HAP-1 (cell line): ENCODE measurements at regions not wholly inside any gene's neighbourhood (a gene's known extent, or its start where the extent isn't known, plus 50 kb on each side); places are given as distances from the start of the nearest gene placed in this dataset.

ENCODE experiments used
- DNase-seq, 2 experiments: peaks; one replicate each; pipeline ENCODE4 v3.0.0-alpha.2; 2016 to 2020; ENCODE audit warnings: low spot score in 2 of 2
- H3K27me3 ChIP-seq: fragments of 250-450 bp; sonication (Bioruptor Pico); 2 replicates; pipeline ENCODE4 v1.5.1; 2020; ENCODE audit warnings: low read depth, mild to moderate bottlenecking, moderate library complexity
- H3K36me3 ChIP-seq: fragments of 250-450 bp; sonication (Bioruptor Pico); replicated peaks from 2 replicates; pipeline ENCODE4 v1.5.1; 2020; ENCODE audit warnings: mild to moderate bottlenecking
- H3K4me1 ChIP-seq: fragments of 250-450 bp; sonication (Bioruptor Pico); 2 replicates; pipeline ENCODE4 v1.5.1; 2020; ENCODE audit warnings: mild to moderate bottlenecking
- H3K4me3 ChIP-seq: fragments of 250-450 bp; sonication (Bioruptor Pico); 2 replicates; pipeline ENCODE4 v1.5.1; 2020; ENCODE audit warnings: mild to moderate bottlenecking, moderate library complexity
- H3K9me3 ChIP-seq: fragments of 250-450 bp; sonication (Bioruptor Pico); 2 replicates; pipeline ENCODE4 v1.5.1; 2020; ENCODE audit warnings: mild to moderate bottlenecking, moderate library complexity
- in situ Hi-C: fragments of 300-500 bp; cut with MboI; formaldehyde crosslinking; loops from 3 replicates; pipeline ENCODE4 v1.14.3; 2020; ENCODE audit warnings: low sequenced_read_pairs, inconsistent platforms, mixed read lengths

DNA sequence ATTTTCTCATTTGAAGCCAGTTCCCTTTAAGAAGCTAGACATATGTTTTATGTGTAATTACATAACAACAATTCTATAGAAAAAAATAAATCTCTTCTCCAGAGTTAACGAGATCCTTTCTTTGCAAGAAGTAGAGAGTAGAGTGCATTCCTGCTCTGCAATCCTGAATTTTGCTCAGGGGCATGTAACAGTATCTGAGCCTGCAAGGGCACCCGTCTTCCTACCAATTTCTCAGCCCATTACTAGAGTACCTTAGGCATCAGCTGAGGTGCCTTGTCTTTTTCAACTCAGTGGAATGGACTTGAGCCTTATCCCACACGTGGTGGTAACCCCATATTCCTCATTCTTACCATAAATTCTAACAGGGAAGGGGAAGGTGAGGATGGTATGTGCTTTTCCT, 205.9 kb downstream of the IKZF2 start:
- in situ Hi-C loops = no loop called here
- DNase-seq = no peak
- H3K4me3 ChIP-seq = no peak overlapping the region
- no peaks in the 10 kb centered on the region for H3K4me1 ChIP-seq
- H3K27me3 ChIP-seq = peaks cover 6% of the 10 kb centered on the region; the same call in 1 of the 2 replicates
- H3K9me3 ChIP-seq = no peaks in the 10 kb centered on the region
- H3K36me3 ChIP-seq = no peaks in the 10 kb centered on the region

GRCh38 chr2:212943351-212943750, 208.1 kb downstream of the IKZF2 start:
- Histone ChIP-seq H3K9me3 (no peaks in the 10 kb centered on the region), H3K4me3 (no peak overlapping the region), H3K4me1 (no peaks in the 10 kb centered on the region), H3K36me3 (no peaks in the 10 kb centered on the region), H3K27me3 (peaks cover 6% of the 10 kb centered on the region; the same call in 1 of the 2 replicates)
- in situ Hi-C loops = no loop called here
- no peak for DNase-seq

DNA sequence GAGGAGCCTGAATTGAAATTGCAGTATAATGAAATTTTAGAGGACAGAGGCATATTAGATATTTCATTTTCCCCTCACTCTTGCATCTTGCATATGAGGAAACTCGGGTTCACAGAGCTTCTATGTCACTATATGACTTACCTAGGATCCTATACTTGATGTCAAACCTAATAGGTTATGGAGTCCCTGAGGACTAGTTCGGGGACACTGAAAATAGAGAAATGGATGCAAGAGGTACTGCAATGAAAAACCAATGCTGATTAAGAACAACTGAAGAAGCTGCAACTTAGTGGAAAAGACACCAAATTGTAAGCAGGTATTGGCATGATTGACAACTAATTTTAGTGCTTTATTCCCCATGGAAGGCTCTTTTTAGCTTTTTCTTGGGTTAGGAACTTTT, 210.1 kb downstream of the IKZF2 start:
- Histone ChIP-seq H3K4me3 (no peak overlapping the region), H3K9me3 (no peaks in the 10 kb centered on the region), H3K4me1 (no peaks in the 10 kb centered on the region), H3K27me3 (peaks cover 6% of the 10 kb centered on the region; the same call in 1 of the 2 replicates), H3K36me3 (no peaks in the 10 kb centered on the region)
- in situ Hi-C loops = no loop called here
- DNase-seq = no peak

DNA sequence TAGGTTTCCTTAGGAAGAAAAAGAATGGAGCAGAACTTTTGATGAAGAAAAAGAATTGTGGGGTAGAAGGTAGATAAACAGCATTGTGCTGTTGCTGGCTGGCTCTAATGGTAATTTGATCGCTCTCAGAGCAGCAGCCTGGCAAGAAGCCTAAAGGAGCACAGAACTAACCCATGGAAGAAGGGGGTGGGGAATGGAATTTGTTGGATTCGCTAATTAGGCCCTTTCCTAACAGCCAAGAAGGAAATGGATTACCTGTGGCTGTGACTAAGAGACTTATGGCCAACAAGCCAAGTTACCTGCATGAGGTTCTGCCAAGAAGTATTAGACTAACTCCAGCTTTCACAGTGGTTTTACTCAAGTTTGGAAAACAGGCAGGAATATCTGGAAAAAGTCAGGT, 210.6 kb downstream of the IKZF2 start:
- in situ Hi-C loops = no loop called here
- H3K4me3 ChIP-seq = no peak overlapping the region
- no peaks in the 10 kb centered on the region for H3K4me1 ChIP-seq
- no peaks in the 10 kb centered on the region for H3K36me3 ChIP-seq
- no peaks in the 10 kb centered on the region for H3K9me3 ChIP-seq
- H3K27me3 ChIP-seq = peaks cover 6% of the 10 kb centered on the region; the same call in 1 of the 2 replicates
- DNase-seq = no peak

GRCh38 chr2:212939777-212940531, 211.5 kb downstream of the IKZF2 start:
- Histone ChIP-seq H3K27me3 (peaks cover 3% of the 10 kb centered on the region; the same call in 1 of the 2 replicates), H3K4me3 (no peak overlapping the region), H3K4me1 (no peaks in the 10 kb centered on the region), H3K9me3 (no peaks in the 10 kb centered on the region), H3K36me3 (no peaks in the 10 kb centered on the region)
- no peak for DNase-seq
- in situ Hi-C loops = no loop called here

GRCh38 chr2:212938144-212938793, 213.1 kb downstream of the IKZF2 start:
- H3K36me3 ChIP-seq = no peaks in the 10 kb centered on the region
- no peak overlapping the region for H3K4me3 ChIP-seq
- in situ Hi-C loops = no loop called here
- H3K27me3 ChIP-seq = no peaks in the 10 kb centered on the region
- H3K4me1 ChIP-seq = no peaks in the 10 kb centered on the region
- H3K9me3 ChIP-seq = no peaks in the 10 kb centered on the region
- no peak for DNase-seq

- in situ Hi-C loops = no loop called here
- DNase-seq = no peak
- H3K4me1 ChIP-seq = no peaks in the 10 kb centered on the region
- no peaks in the 10 kb centered on the region for H3K36me3 ChIP-seq
- no peak overlapping the region for H3K4me3 ChIP-seq
- H3K9me3 ChIP-seq = no peaks in the 10 kb centered on the region
- no peaks in the 10 kb centered on the region for H3K27me3 ChIP-seq
Measured at GRCh38 chr2:212936572-212936971, 214.8 kb downstream of the IKZF2 start.

- peak; percentile 10 to 20 for DNase-seq
- H3K4me3 ChIP-seq = no peak overlapping the region
Measured at GRCh38 chr2:212935752-212936151, 215.7 kb downstream of the IKZF2 start.

DNA sequence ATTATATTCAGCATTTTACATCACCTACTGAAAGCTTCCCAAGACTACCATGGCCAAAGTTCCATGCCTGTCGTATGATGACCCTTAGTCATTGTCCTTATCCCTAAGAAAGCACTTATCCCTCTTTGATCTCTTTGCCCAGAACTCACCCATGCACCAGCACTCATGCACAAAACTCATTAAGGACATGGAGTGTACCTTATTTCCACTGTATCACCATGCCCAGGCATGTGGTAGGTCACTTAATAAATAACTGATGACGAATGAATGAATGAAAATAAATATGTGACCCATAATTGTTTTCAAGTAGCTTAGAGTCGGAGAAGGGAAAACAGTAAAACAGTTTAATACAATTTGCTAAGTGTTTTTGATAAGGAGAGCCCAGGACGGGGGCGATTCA, 220.1 kb downstream of the IKZF2 start:
- in situ Hi-C loops = no loop called here
- Histone ChIP-seq H3K27me3 (no peaks in the 10 kb centered on the region), H3K4me3 (no peak overlapping the region), H3K9me3 (no peaks in the 10 kb centered on the region), H3K4me1 (no peaks in the 10 kb centered on the region), H3K36me3 (no peaks in the 10 kb centered on the region)
- no peak for DNase-seq

More at GRCh38 chr2:212935752-212936151, 215.7 kb downstream of the IKZF2 start:
- no peaks in the 10 kb centered on the region for H3K36me3 ChIP-seq
- no peaks in the 10 kb centered on the region for H3K9me3 ChIP-seq
- H3K27me3 ChIP-seq = no peaks in the 10 kb centered on the region
- in situ Hi-C loops = no loop called here
- H3K4me1 ChIP-seq = no peaks in the 10 kb centered on the region

DNA sequence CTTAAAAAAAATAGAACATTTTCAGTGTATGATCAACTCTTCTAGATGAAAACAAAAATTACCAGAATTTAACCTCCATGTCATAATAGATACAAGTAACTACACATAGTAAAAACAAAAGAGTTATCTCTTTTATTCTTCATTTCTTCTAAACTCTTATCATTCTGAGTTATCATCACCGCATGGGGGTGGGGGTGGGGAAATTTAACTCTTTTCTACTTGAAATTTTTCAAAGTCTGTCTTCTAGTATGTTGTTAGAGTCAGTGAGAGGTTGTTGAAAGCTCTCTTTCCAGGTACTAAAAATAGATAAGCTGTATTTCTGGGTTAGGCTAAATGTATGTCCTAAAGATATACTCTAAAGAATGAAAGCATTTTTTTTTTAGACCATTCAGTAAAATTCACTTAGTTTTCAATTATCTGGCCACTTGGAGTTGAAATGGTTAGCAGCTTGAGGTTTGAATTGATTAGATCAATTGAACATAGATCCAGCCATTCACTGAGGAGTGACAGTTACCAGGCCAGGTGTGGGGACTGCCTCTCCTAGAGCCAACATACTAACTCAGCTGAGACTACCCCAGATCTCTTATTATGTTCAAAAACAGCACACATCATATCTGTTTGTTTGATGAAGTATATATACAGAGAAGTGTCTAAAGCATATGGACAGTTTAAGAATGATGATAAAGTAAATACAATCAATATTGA, 220.7 kb downstream of the IKZF2 start:
- in situ Hi-C loops = no loop called here
- no peak overlapping the region for H3K4me3 ChIP-seq

GRCh38 chr2:212929971-212930370, 221.4 kb downstream of the IKZF2 start:
- Histone ChIP-seq H3K4me1 (no peaks in the 10 kb centered on the region), H3K27me3 (no peaks in the 10 kb centered on the region), H3K9me3 (no peaks in the 10 kb centered on the region), H3K36me3 (no peaks in the 10 kb centered on the region), H3K4me3 (no peak overlapping the region)
- in situ Hi-C loops = no loop called here
- no peak for DNase-seq

More for the DNA sequence above, 220.7 kb downstream of the IKZF2 start:
- no peak for DNase-seq
- Histone ChIP-seq H3K36me3 (no peaks in the 10 kb centered on the region), H3K27me3 (no peaks in the 10 kb centered on the region), H3K9me3 (no peaks in the 10 kb centered on the region), H3K4me1 (no peaks in the 10 kb centered on the region)

DNA sequence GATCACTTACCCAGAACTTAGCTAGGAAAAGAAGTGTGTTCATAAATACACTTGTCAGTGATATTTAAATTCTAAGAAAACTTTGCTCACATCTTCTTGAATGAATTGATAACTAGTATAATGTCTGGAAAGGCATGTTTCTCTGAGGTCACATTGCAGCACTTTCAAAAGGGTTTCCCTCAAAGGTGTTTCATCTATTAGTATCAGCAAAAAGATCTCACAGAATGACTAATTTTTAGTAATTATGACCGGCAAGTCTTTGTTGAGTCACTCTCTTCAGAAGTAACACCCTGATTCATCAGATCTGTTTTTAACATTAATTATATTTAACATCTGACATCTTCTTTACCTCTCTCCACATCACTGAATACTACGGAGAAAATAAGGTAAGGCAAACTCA, 222.3 kb downstream of the IKZF2 start:
- no peaks in the 10 kb centered on the region for H3K9me3 ChIP-seq
- DNase-seq = no peak
- no peaks in the 10 kb centered on the region for H3K27me3 ChIP-seq
- H3K36me3 ChIP-seq = no peaks in the 10 kb centered on the region
- in situ Hi-C loops = no loop called here
- H3K4me1 ChIP-seq = no peaks in the 10 kb centered on the region
- no peak overlapping the region for H3K4me3 ChIP-seq

- no peaks in the 10 kb centered on the region for H3K27me3 ChIP-seq
- H3K36me3 ChIP-seq = no peaks in the 10 kb centered on the region
- DNase-seq = no peak
- H3K4me1 ChIP-seq = no peaks in the 10 kb centered on the region
- in situ Hi-C loops = no loop called here
- H3K9me3 ChIP-seq = no peaks in the 10 kb centered on the region
- no peak overlapping the region for H3K4me3 ChIP-seq
Measured at GRCh38 chr2:212928681-212929080, 222.7 kb downstream of the IKZF2 start.

DNA sequence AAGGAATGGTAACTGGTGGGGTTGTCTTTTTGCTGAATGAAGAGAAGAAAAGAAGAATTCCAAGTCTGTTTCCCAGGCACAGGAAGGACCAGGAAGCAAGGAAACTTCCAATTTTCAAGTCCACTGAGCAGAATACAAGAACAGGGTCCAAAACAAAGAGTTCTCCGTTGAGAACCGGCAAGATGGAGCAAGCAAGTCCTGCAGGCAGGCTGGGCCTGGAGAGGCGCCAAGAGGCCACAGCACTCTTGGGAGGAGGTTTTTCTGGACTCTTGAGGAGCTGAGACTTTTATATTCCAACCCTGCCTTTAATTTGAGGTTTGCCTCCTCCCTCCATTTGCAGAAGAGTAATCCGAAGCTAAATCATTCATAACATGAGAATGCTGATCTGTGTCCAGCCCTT, 224.5 kb downstream of the IKZF2 start:
- DNase-seq = no peak
- Histone ChIP-seq H3K27me3 (no peaks in the 10 kb centered on the region), H3K9me3 (no peaks in the 10 kb centered on the region), H3K4me3 (no peak overlapping the region), H3K36me3 (no peaks in the 10 kb centered on the region), H3K4me1 (no peaks in the 10 kb centered on the region)
- in situ Hi-C loops = no loop called here
